ENCODE measurements at regions not wholly inside any gene's neighbourhood (a gene's known extent, or its start where the extent isn't known, plus 50 kb on each side); places are given as distances from the start of the nearest gene placed in this dataset.

GRCh38 chr2:149656996-149657395, 69.4 kb upstream of the MMADHC start:
- no peaks in the 10 kb centered on the region for H3K9me3 ChIP-seq
- WGBS (ENCODE audit: low lambda C conversion rate): 86% methylated on average over 5 of the region's 5 CpGs
- ChIA-PET POLR2A (no interaction called here), CTCF (interaction anchor here (1.6 kb wide), 1 partner anchor 96 kb away, joined by 4 read pairs; no protein-coding TSS in a partner anchor)
- H4K20me1 ChIP-seq (ENCODE audit: insufficient read depth): no peaks in the 10 kb centered on the region
- no peak overlapping the region for H2AFZ ChIP-seq (ENCODE audit: low read depth)
- peaks cover 16% of the 10 kb centered on the region for H3F3A ChIP-seq (replicated peaks; ENCODE audit: insufficient read depth)
- H3K36me3 ChIP-seq (replicated peaks in 1 of 2; ENCODE audit: control insufficient read depth in 1 of 2, insufficient read depth in 2 of 2, low read length in 1 of 2): no peaks in the 10 kb centered on the region
- H3K9ac ChIP-seq: no peak overlapping the region
- H3K27ac ChIP-seq (ENCODE audit: low read depth in 2 of 2, low read length in 1 of 2): no peak overlapping the region
- DNase-seq: no peak
- TF ChIP-seq IRF3 (IDR thresholded peaks at IDR 0.05; ENCODE audit: low read depth, low read length) (no peak), EZH2phosphoT487 (IDR thresholded peaks at IDR 0.05; ENCODE audit: borderline replicate concordance, low read depth) (no peak), TEAD4 (IDR thresholded peaks at IDR 0.05; ENCODE audit: borderline replicate concordance, insufficient read depth) (no peak), FOXM1 (IDR thresholded peaks at IDR 0.05; ENCODE audit: low read depth) (no peak), TAF1 (IDR thresholded peaks at IDR 0.05; ENCODE audit: borderline replicate concordance, low read depth, low read length) (no peak), PBX3 (IDR thresholded peaks at IDR 0.05) (no peak), EP300 (IDR thresholded peaks at IDR 0.05; ENCODE audit: borderline replicate concordance in 1 of 2, low read depth in 1 of 2, low read length in 1 of 2) (no peak), SIN3A (IDR thresholded peaks at IDR 0.05; ENCODE audit: borderline replicate concordance, low read depth, low read length) (no peak), MXI1 (IDR thresholded peaks at IDR 0.05; ENCODE audit: low read depth, low read length) (no peak), FOXJ3 (CRISPR knock-in tag; IDR thresholded peaks at IDR 0.05) (no peak), RCOR1 (IDR thresholded peaks at IDR 0.05; ENCODE audit: low read length) (no peak), GABPA (IDR thresholded peaks at IDR 0.05; ENCODE audit: low read depth) (no peak)
- no peaks in the 10 kb centered on the region for H3K9me2 ChIP-seq
- H3K27me3 ChIP-seq (ENCODE audit: insufficient read depth): no peaks in the 10 kb centered on the region
- H3K79me2 ChIP-seq (ENCODE audit: insufficient read depth): no peaks in the 10 kb centered on the region
- H3K4me3 ChIP-seq (ENCODE audit: low read depth in 2 of 2, low read length in 1 of 2): no peak overlapping the region
- no peak overlapping the region for H3K4me2 ChIP-seq
- H3K4me1 ChIP-seq (ENCODE audit: control insufficient read depth in 1 of 2, insufficient read depth in 2 of 2, low read depth in 1 of 2, low read length in 1 of 2): peaks cover 0 to 12% of the 10 kb centered on the region in 2 experiments; a peak in 3 of 4 replicates

- no peak overlapping the region for H2AFZ ChIP-seq (ENCODE audit: low read depth)
- H3K4me3 ChIP-seq (ENCODE audit: low read depth in 2 of 2, low read length in 1 of 2): no peak overlapping the region
- peaks cover 16% of the 10 kb centered on the region for H3F3A ChIP-seq (replicated peaks; ENCODE audit: insufficient read depth)
- no peaks in the 10 kb centered on the region for H3K79me2 ChIP-seq (ENCODE audit: insufficient read depth)
- no peaks in the 10 kb centered on the region for H3K27me3 ChIP-seq (ENCODE audit: insufficient read depth)
- no peaks in the 10 kb centered on the region for H3K9me3 ChIP-seq
- no peak overlapping the region for H3K27ac ChIP-seq (ENCODE audit: low read depth in 2 of 2, low read length in 1 of 2)
- no peak overlapping the region for H3K4me2 ChIP-seq
- ChIA-PET POLR2A (no interaction called here), CTCF (no interaction called here)
- no peaks in the 10 kb centered on the region for H3K9me2 ChIP-seq
- H4K20me1 ChIP-seq (ENCODE audit: insufficient read depth): no peaks in the 10 kb centered on the region
- DNase-seq: no peak
- no peak overlapping the region for H3K9ac ChIP-seq
- 94% methylated on average over 3 of the region's 3 CpGs for WGBS (ENCODE audit: low lambda C conversion rate)
- no peaks in the 10 kb centered on the region for H3K36me3 ChIP-seq (replicated peaks in 1 of 2; ENCODE audit: control insufficient read depth in 1 of 2, insufficient read depth in 2 of 2, low read length in 1 of 2)
- peaks cover 0 to 10% of the 10 kb centered on the region in 2 experiments; a peak in 1 of 4 replicates for H3K4me1 ChIP-seq (ENCODE audit: control insufficient read depth in 1 of 2, insufficient read depth in 2 of 2, low read depth in 1 of 2, low read length in 1 of 2)
- TF ChIP-seq, protein P1, sequence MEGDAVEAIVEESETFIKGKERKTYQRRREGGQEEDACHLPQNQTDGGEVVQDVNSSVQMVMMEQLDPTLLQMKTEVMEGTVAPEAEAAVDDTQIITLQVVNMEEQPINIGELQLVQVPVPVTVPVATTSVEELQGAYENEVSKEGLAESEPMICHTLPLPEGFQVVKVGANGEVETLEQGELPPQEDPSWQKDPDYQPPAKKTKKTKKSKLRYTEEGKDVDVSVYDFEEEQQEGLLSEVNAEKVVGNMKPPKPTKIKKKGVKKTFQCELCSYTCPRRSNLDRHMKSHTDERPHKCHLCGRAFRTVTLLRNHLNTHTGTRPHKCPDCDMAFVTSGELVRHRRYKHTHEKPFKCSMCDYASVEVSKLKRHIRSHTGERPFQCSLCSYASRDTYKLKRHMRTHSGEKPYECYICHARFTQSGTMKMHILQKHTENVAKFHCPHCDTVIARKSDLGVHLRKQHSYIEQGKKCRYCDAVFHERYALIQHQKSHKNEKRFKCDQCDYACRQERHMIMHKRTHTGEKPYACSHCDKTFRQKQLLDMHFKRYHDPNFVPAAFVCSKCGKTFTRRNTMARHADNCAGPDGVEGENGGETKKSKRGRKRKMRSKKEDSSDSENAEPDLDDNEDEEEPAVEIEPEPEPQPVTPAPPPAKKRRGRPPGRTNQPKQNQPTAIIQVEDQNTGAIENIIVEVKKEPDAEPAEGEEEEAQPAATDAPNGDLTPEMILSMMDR (IDR thresholded peaks at IDR 0.05): no peak
- no peak for TF ChIP-seq GATA2 (CRISPR knock-in tag; IDR thresholded peaks at IDR 0.05)
- TF ChIP-seq FOSL2 (IDR thresholded peaks at IDR 0.05; ENCODE audit: borderline replicate concordance, low read depth): no peak
- no peak for TF ChIP-seq JUND (IDR thresholded peaks at IDR 0.05)
- TF ChIP-seq TCF12 (IDR thresholded peaks at IDR 0.05): no peak
- no peak for TF ChIP-seq SMC3 (IDR thresholded peaks at IDR 0.05; ENCODE audit: low read depth, low read length)
- TF ChIP-seq PBX3 (IDR thresholded peaks at IDR 0.05): no peak
- no peak for TF ChIP-seq RFX5 (IDR thresholded peaks at IDR 0.05; ENCODE audit: low read length)
- TF ChIP-seq FOXM1 (IDR thresholded peaks at IDR 0.05; ENCODE audit: low read depth): no peak
- no peak for TF ChIP-seq EP300 (IDR thresholded peaks at IDR 0.05; ENCODE audit: borderline replicate concordance in 1 of 2, low read depth in 1 of 2, low read length in 1 of 2)
Measured at GRCh38 chr2:149653831-149654445, 66.4 kb upstream of the MMADHC start.
